ENCODE measurements at regions not wholly inside any gene's neighbourhood (a gene's known extent, or its start where the extent isn't known, plus 50 kb on each side); places are given as distances from the start of the nearest gene placed in this dataset.
A peak's percentile ranks its signal among the peaks of the same experiment; 100 is the strongest.

DNA sequence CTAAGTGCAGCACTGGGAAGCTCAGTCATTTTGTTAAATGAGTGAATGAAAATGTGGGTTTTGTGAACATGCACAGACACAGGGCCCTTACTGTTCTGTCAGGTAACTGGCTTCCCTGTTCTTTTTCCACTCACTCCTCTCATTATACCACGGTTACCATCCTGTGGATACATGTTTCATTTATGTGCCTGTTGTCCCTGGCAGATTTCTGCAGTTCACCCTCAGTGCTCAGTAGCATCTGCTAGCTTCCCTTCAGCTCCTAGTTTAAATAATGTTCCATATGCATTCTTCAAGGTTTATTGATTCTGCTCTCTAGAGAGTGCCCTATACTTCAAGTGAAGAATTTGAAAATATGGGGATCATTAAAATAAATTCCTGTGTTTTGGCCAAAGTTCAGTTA is 1634.3 kb upstream of the ADGRL3 start:
- intact Hi-C loops (cut with DNase I): no loop called here
- DNase-seq: no peak

DNA sequence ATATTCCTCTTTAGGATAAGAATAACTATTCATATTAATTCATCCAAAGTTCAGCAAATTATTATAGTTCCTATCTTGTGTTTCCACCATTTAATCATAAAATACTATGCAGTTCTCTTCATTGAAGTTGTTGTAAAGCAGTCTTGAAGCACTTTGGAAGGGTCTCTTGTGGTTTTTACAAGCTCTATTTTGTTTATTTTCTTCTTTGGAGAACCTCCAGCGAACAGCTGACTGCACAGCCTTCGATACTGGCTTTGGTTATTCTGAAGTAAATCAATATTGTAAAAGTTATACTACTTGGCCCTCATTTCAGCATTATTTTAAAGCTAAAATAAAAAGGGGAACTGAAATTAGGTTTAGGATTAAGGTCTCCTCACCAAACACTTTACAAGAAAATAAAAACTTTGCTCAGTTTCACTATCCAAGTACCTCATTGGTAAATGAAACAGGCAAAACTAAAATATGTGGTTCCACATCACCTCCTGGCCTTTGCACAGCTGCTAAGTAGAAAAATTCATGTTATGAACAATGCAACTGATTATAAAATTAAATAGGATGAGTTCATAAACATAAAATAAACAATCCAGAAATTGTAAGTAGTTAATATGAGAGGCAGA is 1629.2 kb upstream of the ADGRL3 start:
- intact Hi-C loops (cut with DNase I): no loop called here
- DNase-seq: no peak

DNA sequence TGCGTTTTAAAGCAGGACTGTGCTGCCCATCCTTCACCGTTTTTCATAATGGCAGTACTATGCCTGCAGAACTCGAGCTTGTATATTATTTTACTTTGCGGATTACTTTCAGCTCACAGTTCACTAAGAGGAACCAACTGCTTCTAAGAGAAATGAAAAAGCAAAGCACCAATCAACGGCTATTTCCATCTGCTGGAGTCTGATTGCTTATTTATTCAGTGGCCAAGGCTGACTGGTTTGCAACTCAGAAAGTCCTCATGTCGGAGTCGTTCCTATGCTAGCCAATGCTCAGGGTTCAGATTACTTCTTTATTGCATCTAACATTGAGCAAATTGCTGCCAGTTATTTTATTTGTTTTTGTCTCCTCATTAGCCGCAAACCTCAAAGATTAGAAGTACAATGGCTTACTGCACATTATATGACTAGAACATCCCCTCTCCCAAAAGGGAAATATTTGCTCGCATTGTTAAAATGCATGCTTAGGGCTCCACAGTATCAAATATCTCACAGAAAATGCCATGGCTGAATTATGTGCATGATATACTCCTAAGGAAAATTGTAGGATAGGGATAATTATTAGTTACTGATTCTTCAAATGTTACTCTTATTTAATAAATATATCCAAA is 1628.2 kb upstream of the ADGRL3 start:
- DNase-seq: no peak
- intact Hi-C loops (cut with DNase I): no loop called here

DNA sequence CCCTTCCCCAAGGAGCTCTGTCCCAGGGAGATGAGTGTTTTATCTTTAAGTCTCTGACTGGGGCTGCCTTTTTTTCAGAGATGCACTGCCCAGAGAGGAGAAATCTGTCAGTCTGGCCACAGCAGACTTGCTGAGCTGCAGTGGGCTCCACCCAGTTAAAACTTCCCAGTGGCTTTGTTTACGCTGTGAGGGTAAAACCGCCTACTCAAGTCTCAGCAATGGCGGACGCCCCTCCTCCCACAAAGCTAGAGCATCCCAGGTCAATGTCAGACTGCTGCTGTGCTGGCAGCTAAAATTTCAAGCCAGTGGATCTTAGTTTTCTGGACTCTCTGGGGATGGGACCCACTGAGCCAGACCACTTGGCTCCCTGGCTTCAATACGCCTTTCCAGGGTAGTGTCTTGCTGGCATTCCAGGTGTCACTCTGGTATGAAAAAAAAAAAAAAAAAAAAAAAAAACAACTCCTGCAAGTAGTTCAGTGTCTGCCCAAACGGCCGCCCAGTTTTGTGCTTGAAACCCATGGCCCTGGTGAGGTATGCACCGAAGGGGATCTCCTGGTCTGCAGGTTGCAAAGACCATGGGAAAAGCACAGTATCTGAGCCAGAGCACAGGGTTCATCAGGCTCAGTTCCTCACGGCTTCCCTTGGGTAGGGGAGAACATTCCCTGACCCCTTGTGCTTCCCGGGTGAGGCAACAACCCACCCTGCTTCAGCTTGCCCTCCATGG is 1616.1 kb upstream of the ADGRL3 start:
- DNase-seq: peak in 2 of 10 donors; percentile 71
- intact Hi-C loops (cut with DNase I): no loop called here

- DNase-seq: peak in 7 of 10 donors; percentile 8 to 92 (median 51)
Observed at GRCh38 chr4:59597536-59598329, 1602.4 kb upstream of the ADGRL3 start.

DNA sequence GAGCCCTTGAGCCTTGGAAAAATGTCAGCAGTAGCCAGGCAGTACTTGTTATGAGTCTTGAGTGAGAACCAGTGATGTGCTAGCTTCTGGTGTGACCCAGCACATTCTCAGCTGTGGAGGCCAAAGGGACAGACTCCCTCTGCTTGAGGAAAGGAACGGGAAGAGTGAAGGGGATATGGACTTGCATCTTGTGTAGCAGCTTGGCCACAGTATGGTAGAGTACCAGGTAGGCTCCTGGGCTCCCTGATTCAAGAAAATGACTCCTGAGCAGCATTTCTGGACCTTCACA is 1601.9 kb upstream of the ADGRL3 start:
- intact Hi-C loops (cut with DNase I): no loop called here
- no peak for DNase-seq

More at GRCh38 chr4:59597536-59598329, 1602.4 kb upstream of the ADGRL3 start:
- intact Hi-C loops (cut with DNase I): no loop called here

DNA sequence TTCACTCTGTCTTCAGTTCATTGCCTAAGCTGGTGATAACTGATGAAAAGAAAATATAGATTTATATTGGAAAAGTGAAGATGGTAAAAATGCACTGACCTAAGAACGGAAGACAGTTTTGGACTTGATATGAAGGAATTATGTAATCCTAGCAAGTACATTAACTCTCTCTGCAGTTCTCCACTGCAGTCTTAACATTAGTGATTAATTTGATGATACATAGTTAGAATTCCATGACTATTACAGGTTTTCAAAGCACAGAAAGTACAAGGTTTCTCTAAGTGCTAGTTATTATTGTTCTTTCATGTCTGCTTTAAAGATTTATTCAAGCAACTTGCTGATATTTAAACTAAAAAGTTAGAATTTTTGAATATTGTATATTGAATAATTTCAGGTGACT is 1591.7 kb upstream of the ADGRL3 start:
- no peak for DNase-seq
- intact Hi-C loops (cut with DNase I): no loop called here

DNA sequence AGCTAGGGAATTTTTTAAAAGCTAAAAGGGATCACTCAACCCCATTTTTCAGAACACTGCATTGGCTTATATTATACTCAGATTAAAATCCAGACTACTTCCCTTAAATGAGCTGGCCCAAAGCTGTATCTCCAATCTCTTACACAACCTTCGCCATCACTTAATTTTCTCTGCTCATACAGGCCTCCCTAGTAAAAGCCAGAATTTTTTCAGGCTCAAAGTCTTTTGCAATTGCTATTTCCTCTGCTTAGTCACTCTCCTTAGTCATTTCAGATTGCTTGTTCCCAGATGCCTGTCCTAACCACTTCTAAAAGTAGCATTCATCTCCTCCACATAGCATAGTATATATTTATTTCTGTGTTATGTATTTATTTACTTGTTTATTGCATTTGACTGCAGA is 1587.9 kb upstream of the ADGRL3 start:
- DNase-seq: no peak
- intact Hi-C loops (cut with DNase I): no loop called here

GRCh38 chr4:59615316-59615715 is 1584.8 kb upstream of the ADGRL3 start:
- DNase-seq: no peak
- intact Hi-C loops (cut with DNase I): no loop called here

GRCh38 chr4:59629348-59629747 is 1570.8 kb upstream of the ADGRL3 start:
- DNase-seq: no peak
- intact Hi-C loops (cut with DNase I): no loop called here

DNA sequence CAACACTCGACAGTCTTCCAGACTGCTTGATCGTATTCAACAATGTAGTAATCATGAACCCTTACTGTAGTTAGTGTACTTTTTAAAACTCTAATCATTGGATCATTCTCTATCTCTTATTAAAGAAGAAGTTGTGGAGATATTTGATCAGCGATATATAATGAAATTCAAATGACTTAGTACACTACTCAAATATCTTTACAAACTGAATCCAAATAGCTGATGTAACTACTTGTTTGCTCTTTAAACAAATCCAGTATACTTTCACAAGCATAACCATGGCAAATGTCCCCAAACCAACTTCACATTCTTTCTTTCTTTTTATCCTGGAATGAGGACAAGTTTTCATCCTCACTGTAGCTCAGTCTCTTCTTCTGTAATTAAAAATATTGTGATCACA is 1569.9 kb upstream of the ADGRL3 start:
- no peak for DNase-seq
- intact Hi-C loops (cut with DNase I): no loop called here

- intact Hi-C loops (cut with DNase I): no loop called here
- no peak for DNase-seq
Observed at GRCh38 chr4:59630922-59631321, 1569.2 kb upstream of the ADGRL3 start.

DNA sequence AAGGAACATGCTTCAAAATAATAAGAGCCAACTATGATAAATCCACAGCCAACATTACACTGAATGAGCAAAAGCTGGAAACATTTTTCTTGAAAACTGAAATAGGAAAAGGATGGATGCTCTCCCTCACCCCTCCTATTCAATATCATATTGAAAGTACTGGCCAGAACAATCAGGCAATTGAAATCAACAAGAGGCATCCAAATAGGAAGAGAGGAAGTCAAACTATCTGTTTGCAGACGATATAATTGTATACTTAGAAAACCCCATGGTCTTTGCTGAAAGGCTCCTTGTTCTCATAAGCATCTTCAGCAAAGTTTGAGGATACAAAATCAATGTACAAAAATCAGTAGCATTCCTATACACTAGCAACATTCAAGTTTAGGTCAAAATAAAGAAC is 1562.5 kb upstream of the ADGRL3 start:
- no peak for DNase-seq
- intact Hi-C loops (cut with DNase I): no loop called here

GRCh38 chr4:59643682-59644081 is 1556.4 kb upstream of the ADGRL3 start:
- no peak for DNase-seq
- intact Hi-C loops (cut with DNase I): no loop called here

GRCh38 chr4:59644765-59645164 is 1555.4 kb upstream of the ADGRL3 start:
- intact Hi-C loops (cut with DNase I): no loop called here
- DNase-seq: no peak

DNA sequence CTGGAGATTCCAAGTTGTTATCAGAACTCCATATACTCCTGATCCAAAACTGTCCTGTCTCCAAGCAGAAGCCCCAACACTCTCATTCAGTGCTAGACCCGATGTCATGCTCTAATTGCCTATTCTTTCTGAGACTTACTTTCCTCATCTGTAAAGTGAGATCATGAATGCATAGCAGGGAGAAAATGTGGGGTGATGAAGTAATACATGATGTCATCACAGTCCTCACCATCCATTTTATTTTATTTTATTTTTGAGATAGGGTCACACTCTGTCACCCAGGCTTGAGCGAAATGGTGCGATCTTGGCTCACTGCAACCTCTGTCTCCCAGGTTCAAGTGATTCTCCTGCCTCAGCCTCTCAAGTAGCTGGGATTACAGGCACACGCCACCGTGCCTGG is 1554.0 kb upstream of the ADGRL3 start:
- intact Hi-C loops (cut with DNase I): no loop called here
- no peak for DNase-seq

DNA sequence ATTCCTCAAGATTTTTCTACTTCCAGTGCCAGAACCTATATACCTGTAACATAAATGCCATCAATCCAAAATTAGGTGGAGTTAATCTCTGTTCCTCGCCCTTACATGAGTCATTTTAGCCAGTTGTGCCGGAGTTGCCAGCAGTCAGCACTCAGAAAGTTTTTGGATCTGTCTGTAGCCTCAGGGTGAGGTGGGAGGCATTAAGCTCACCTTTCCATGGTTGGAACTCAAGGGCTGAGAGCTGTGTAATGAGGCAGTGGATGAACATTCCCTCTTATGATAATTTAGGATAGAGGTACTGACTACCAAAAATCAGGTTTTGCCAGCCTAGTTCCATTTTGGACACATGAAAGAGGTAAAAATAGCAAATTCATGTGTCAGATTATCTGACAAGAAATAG is 1553.1 kb upstream of the ADGRL3 start:
- DNase-seq: no peak
- intact Hi-C loops (cut with DNase I): no loop called here

DNA sequence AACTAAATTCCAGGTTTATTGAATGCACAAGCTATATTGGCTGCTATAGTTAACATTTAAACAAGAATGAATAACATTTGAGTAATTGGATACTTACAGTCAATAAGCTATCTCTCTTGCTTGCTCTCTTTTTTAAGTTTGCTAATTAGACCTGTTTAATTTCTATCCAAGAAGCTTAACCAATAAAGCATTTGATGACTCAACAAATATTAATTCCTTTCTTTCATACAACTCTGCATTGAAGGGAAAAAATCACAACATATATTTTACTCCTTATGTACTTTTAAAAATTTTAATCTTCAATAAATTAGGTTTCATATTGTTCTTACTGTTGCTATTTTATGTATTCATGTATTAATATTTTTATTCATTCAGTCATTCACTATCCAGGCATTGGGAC is 1552.6 kb upstream of the ADGRL3 start:
- DNase-seq: no peak
- intact Hi-C loops (cut with DNase I): no loop called here

- intact Hi-C loops (cut with DNase I): no loop called here
Observed at GRCh38 chr4:59650861-59651260, 1549.3 kb upstream of the ADGRL3 start.

GRCh38 chr4:59655996-59656395 is 1544.1 kb upstream of the ADGRL3 start:
- intact Hi-C loops (cut with DNase I): no loop called here
- peak in 2 of 10 donors; percentile 36 to 69 for DNase-seq

More at GRCh38 chr4:59650861-59651260, 1549.3 kb upstream of the ADGRL3 start:
- no peak for DNase-seq

- intact Hi-C loops (cut with DNase I): no loop called here
- peak in 1 of 10 donors; percentile 73 for DNase-seq
Observed at GRCh38 chr4:59664771-59665170, 1535.4 kb upstream of the ADGRL3 start.
